Loucy (cell line): ENCODE measurements at regions not wholly inside any gene's neighbourhood (a gene's known extent, or its start where the extent isn't known, plus 50 kb on each side); places are given as distances from the start of the nearest gene placed in this dataset.

Experiments used
- H2AFZ ChIP-seq: fragments of 200-600 bp; sonication (generic); 2 replicates; pipeline ENCODE4 v1.6.0; 2016; ENCODE audit warnings: antibody characterized with exemption, mild to moderate bottlenecking, low read length, moderate library complexity
- H3F3A ChIP-seq: fragments of 200-600 bp; 2 replicates; pipeline ENCODE4 v1.6.0; 2016; ENCODE audit warnings: antibody characterized with exemption, low read depth, mild to moderate bottlenecking
- H3K27me3 ChIP-seq: fragments of 200-600 bp; sonication (generic); 2 replicates; pipeline ENCODE4 v1.6.1; 2014; ENCODE audit warnings: low read length, mild to moderate bottlenecking; ENCODE audit not compliant: insufficient read depth, poor library complexity, severe bottlenecking
- H3K36me3 ChIP-seq: fragments of 200-600 bp; sonication (generic); 2 replicates; pipeline ENCODE4 v1.6.1; 2016; ENCODE audit warnings: low read length; ENCODE audit not compliant: insufficient read depth
- H3K4me1 ChIP-seq: fragments of 200-600 bp; sonication (generic); 2 replicates; pipeline ENCODE4 v1.5.1; 2014; ENCODE audit warnings: low read length, mild to moderate bottlenecking; ENCODE audit not compliant: insufficient read depth, poor library complexity, severe bottlenecking
- H3K4me2 ChIP-seq: fragments of 200-600 bp; sonication (generic); 2 replicates; pipeline ENCODE4 v1.6.0; 2014; ENCODE audit warnings: antibody characterized with exemption, low read length, low read depth, mild to moderate bottlenecking; ENCODE audit not compliant: poor library complexity, severe bottlenecking
- H3K4me3 ChIP-seq: fragments of 200-600 bp; sonication (generic); 2 replicates; pipeline ENCODE4 v1.5.1; 2014; ENCODE audit warnings: low read length, mild to moderate bottlenecking, mixed read lengths; ENCODE audit not compliant: poor library complexity, severe bottlenecking
- H3K79me2 ChIP-seq: fragments of 200-600 bp; sonication (generic); 2 replicates; pipeline ENCODE4 v1.6.1; 2014; ENCODE audit warnings: low read length; ENCODE audit not compliant: insufficient read depth
- H3K9ac ChIP-seq: fragments of 200-600 bp; sonication (generic); 2 replicates; pipeline ENCODE4 v1.6.0; 2014; ENCODE audit warnings: mild to moderate bottlenecking, low read depth, low read length, moderate library complexity; ENCODE audit not compliant: poor library complexity, severe bottlenecking
- H3K9me2 ChIP-seq: fragments of 200-600 bp; sonication (generic); replicated peaks from 2 replicates; pipeline ENCODE4 v1.6.1; 2016; ENCODE audit warnings: low read depth, low read length, mixed read lengths
- H3K9me3 ChIP-seq: fragments of 200-600 bp; sonication (generic); 2 replicates; pipeline ENCODE4 v1.6.1; 2014; ENCODE audit warnings: mild to moderate bottlenecking, antibody characterized with exemption, low read length, low read depth; ENCODE audit not compliant: insufficient read depth
- H4K20me1 ChIP-seq: fragments of 200-600 bp; sonication (generic); 2 replicates; pipeline ENCODE4 v1.6.0; 2014; ENCODE audit warnings: antibody characterized with exemption, low read length, mild to moderate bottlenecking; ENCODE audit not compliant: insufficient read depth, poor library complexity, severe bottlenecking
- CTCF ChIP-seq: fragments of 200-600 bp; sonication (generic); conservative IDR thresholded peaks from 2 replicates; pipeline ENCODE4 v1.5.1; 2014; ENCODE audit warnings: mild to moderate bottlenecking, antibody characterized with exemption, low read length
- EZH2phosphoT487 ChIP-seq: fragments of 200-600 bp; IDR thresholded peaks from 2 replicates; pipeline ENCODE4 v1.6.1; 2018; ENCODE audit warnings: antibody characterized with exemption, mild to moderate bottlenecking, moderate library complexity, borderline replicate concordance

GRCh38 chr2:158046121-158046880, 55.4 kb upstream of the UPP2 start:
- H3K79me2 ChIP-seq = no peaks in the 10 kb centered on the region
- H3F3A ChIP-seq = no peaks in the 10 kb centered on the region

GRCh38 chr2:158045362-158045761, 56.3 kb upstream of the UPP2 start:
- Histone ChIP-seq H3K4me3 (no peak overlapping the region), H2AFZ (no peak overlapping the region), H3K9me2 (no peaks in the 10 kb centered on the region), H3K4me1 (no peaks in the 10 kb centered on the region), H3K9me3 (no peaks in the 10 kb centered on the region), H3K4me2 (no peak overlapping the region), H4K20me1 (no peaks in the 10 kb centered on the region), H3K79me2 (no peaks in the 10 kb centered on the region), H3K9ac (no peak overlapping the region), H3K36me3 (no peaks in the 10 kb centered on the region), H3K27me3 (no peaks in the 10 kb centered on the region), H3F3A (no peaks in the 10 kb centered on the region)
- TF ChIP-seq CTCF (no peak; the same call in 1 of the 2 replicates), EZH2phosphoT487 (no peak)

More at GRCh38 chr2:158046121-158046880, 55.4 kb upstream of the UPP2 start:
- Histone ChIP-seq H3K9me2 (no peaks in the 10 kb centered on the region), H3K9ac (no peak overlapping the region), H3K27me3 (no peaks in the 10 kb centered on the region), H4K20me1 (no peaks in the 10 kb centered on the region), H3K9me3 (no peaks in the 10 kb centered on the region), H2AFZ (no peak overlapping the region), H3K4me1 (no peaks in the 10 kb centered on the region), H3K4me2 (no peak overlapping the region), H3K4me3 (no peak overlapping the region), H3K36me3 (no peaks in the 10 kb centered on the region)
- TF ChIP-seq EZH2phosphoT487 (no peak), CTCF (no peak)

GRCh38 chr2:158043181-158043948, 58.3 kb upstream of the UPP2 start:
- Histone ChIP-seq H3K27me3 (no peaks in the 10 kb centered on the region), H3K9me3 (no peaks in the 10 kb centered on the region), H3K9me2 (no peaks in the 10 kb centered on the region), H2AFZ (no peak overlapping the region), H3K79me2 (no peaks in the 10 kb centered on the region), H3K9ac (no peak overlapping the region), H3K4me2 (no peak overlapping the region), H3K36me3 (no peaks in the 10 kb centered on the region), H3K4me3 (no peak overlapping the region), H4K20me1 (no peaks in the 10 kb centered on the region), H3F3A (no peaks in the 10 kb centered on the region), H3K4me1 (no peaks in the 10 kb centered on the region)
- no peak for TF ChIP-seq CTCF
- TF ChIP-seq EZH2phosphoT487 = no peak
